ENCODE measurements at regions not wholly inside any gene's neighbourhood (a gene's known extent, or its start where the extent isn't known, plus 50 kb on each side); places are given as distances from the start of the nearest gene placed in this dataset.

- TF ChIP-seq USF2 (IDR thresholded peaks at IDR 0.05; ENCODE audit: borderline replicate concordance, low read depth, low read length) (no peak), MXI1 (IDR thresholded peaks at IDR 0.05; ENCODE audit: low read depth, low read length) (no peak), RXRA (IDR thresholded peaks at IDR 0.05; ENCODE audit: borderline replicate concordance, low read depth) (no peak), JUND (IDR thresholded peaks at IDR 0.05) (no peak)
These were observed 280.5 kb downstream of the TBL1XR1 start (continued) for GRCh38 chr3:176916777-176917176.

- Histone ChIP-seq H3K9me3 (no peaks in the 10 kb centered on the region), H3K4me1 (ENCODE audit: control insufficient read depth in 1 of 2, insufficient read depth in 2 of 2, low read depth in 1 of 2, low read length in 1 of 2) (no peaks in the 10 kb centered on the region), H3K36me3 (replicated peaks in 1 of 2; ENCODE audit: control insufficient read depth in 1 of 2, insufficient read depth in 2 of 2, low read length in 1 of 2) (no peaks in the 10 kb centered on the region), H3K27ac (ENCODE audit: low read depth in 2 of 2, low read length in 1 of 2) (no peak overlapping the region), H3K4me2 (no peak overlapping the region), H3K9me2 (no peaks in the 10 kb centered on the region), H3K27me3 (ENCODE audit: insufficient read depth) (no peaks in the 10 kb centered on the region; the same call in 1 of the 2 replicates), H3K4me3 (ENCODE audit: low read depth in 2 of 2, low read length in 1 of 2) (no peak overlapping the region), H3K9ac (no peak overlapping the region), H2AFZ (ENCODE audit: low read depth) (no peak overlapping the region), H3F3A (replicated peaks; ENCODE audit: insufficient read depth) (no peaks in the 10 kb centered on the region), H4K20me1 (ENCODE audit: insufficient read depth) (no peaks in the 10 kb centered on the region), H3K79me2 (ENCODE audit: insufficient read depth) (no peaks in the 10 kb centered on the region)
- WGBS (ENCODE audit: low lambda C conversion rate): 100% methylated on average over 1 of the region's 1 CpG
- ChIA-PET CTCF (no interaction called here), POLR2A (no interaction called here)
- TF ChIP-seq EZH2phosphoT487 (IDR thresholded peaks at IDR 0.05; ENCODE audit: borderline replicate concordance, low read depth) (no peak), NRF1 (IDR thresholded peaks at IDR 0.05; ENCODE audit: low read depth, low read length) (no peak), YY1 (IDR thresholded peaks at IDR 0.05; ENCODE audit: low read depth) (no peak), MAX (IDR thresholded peaks at IDR 0.05; ENCODE audit: low read depth) (no peak), RCOR1 (IDR thresholded peaks at IDR 0.05; ENCODE audit: low read length) (no peak), PBX3 (IDR thresholded peaks at IDR 0.05) (no peak)
- no peak for DNase-seq
These were observed 282.5 kb downstream of the TBL1XR1 start for GRCh38 chr3:176914764-176915163.

- H3K9me3 ChIP-seq: no peaks in the 10 kb centered on the region
- DNase-seq: no peak
- H3K27me3 ChIP-seq (ENCODE audit: insufficient read depth): no peaks in the 10 kb centered on the region; the same call in 1 of the 2 replicates
- H4K20me1 ChIP-seq (ENCODE audit: insufficient read depth): no peaks in the 10 kb centered on the region
- peaks cover 0 to 2% of the 10 kb centered on the region in 2 experiments; a peak in 1 of 4 replicates for H3K4me1 ChIP-seq (ENCODE audit: control insufficient read depth in 1 of 2, insufficient read depth in 2 of 2, low read depth in 1 of 2, low read length in 1 of 2)
- H2AFZ ChIP-seq (ENCODE audit: low read depth): no peak overlapping the region
- WGBS (ENCODE audit: low lambda C conversion rate): 0% methylated on average over 1 of the region's 1 CpG
- H3K4me2 ChIP-seq: no peak overlapping the region
- H3K79me2 ChIP-seq (ENCODE audit: insufficient read depth): no peaks in the 10 kb centered on the region
- ChIA-PET CTCF (no interaction called here), POLR2A (no interaction called here)
- H3K4me3 ChIP-seq (ENCODE audit: low read depth in 2 of 2, low read length in 1 of 2): no peak overlapping the region
- no peaks in the 10 kb centered on the region for H3F3A ChIP-seq (replicated peaks; ENCODE audit: insufficient read depth)
- H3K27ac ChIP-seq (ENCODE audit: low read depth in 2 of 2, low read length in 1 of 2): no peak overlapping the region
- H3K9me2 ChIP-seq: no peaks in the 10 kb centered on the region
- H3K9ac ChIP-seq: no peak overlapping the region
- H3K36me3 ChIP-seq (replicated peaks in 1 of 2; ENCODE audit: control insufficient read depth in 1 of 2, insufficient read depth in 2 of 2, low read length in 1 of 2): no peaks in the 10 kb centered on the region
- TF ChIP-seq REST (IDR thresholded peaks at IDR 0.05; ENCODE audit: low read depth, low read length): no peak
- TF ChIP-seq TAF1 (IDR thresholded peaks at IDR 0.05; ENCODE audit: borderline replicate concordance, low read depth, low read length): no peak
- no peak for TF ChIP-seq YY1 (IDR thresholded peaks at IDR 0.05; ENCODE audit: low read depth)
- TF ChIP-seq RCOR1 (IDR thresholded peaks at IDR 0.05; ENCODE audit: low read length): no peak
- TF ChIP-seq FOXJ3 (CRISPR knock-in tag; IDR thresholded peaks at IDR 0.05): no peak
- no peak for TF ChIP-seq PBX3 (IDR thresholded peaks at IDR 0.05)
- no peak for TF ChIP-seq CTCF (IDR thresholded peaks at IDR 0.05)
- TF ChIP-seq NFIC (IDR thresholded peaks at IDR 0.05; ENCODE audit: borderline replicate concordance): no peak
- no peak for TF ChIP-seq RAD21 (IDR thresholded peaks at IDR 0.05; ENCODE audit: low read length)
- no peak for TF ChIP-seq POLR2AphosphoS5 (IDR thresholded peaks at IDR 0.05; ENCODE audit: low read depth, low read length)
- no peak for TF ChIP-seq GATA2 (CRISPR knock-in tag; IDR thresholded peaks at IDR 0.05)
These were observed 285.7 kb downstream of the TBL1XR1 start for GRCh38 chr3:176911579-176911978.

Data from SK-N-SH (cell line).